ENCODE measurements at regions not wholly inside any gene's neighbourhood (a gene's known extent, or its start where the extent isn't known, plus 50 kb on each side); places are given as distances from the start of the nearest gene placed in this dataset.

DNA sequence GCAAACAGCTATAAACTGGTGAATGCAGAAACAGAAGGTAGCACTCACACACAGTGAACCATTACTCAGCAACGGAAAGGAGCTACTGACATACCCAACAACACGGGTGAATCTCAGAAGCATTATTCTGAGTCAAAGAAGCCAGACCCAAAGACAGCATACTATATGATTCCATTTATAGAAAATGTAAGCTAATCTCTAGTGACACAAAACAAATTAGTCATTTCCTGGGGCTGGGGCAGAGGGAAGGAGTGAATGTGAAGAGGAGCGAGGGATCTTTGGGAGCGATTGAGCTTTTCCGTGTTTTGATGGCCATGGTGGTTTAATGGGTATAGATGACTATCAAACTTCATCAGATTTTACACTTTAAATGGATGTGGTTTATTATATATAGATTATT is 614.6 kb downstream of the DHX35 start:
- POLR2A ChIA-PET, result no interaction called here
- CTCF ChIA-PET, result no interaction called here

- ChIA-PET CTCF (no interaction called here), POLR2A (no interaction called here)
These were observed 611.9 kb downstream of the DHX35 start for GRCh38 chr20:39574061-39574460.

- CTCF ChIA-PET, result no interaction called here
These were observed 609.0 kb downstream of the DHX35 start for GRCh38 chr20:39571171-39571570.

GRCh38 chr20:39568109-39568508 is 606.0 kb downstream of the DHX35 start:
- CTCF ChIA-PET, result no interaction called here

More at GRCh38 chr20:39571171-39571570, 609.0 kb downstream of the DHX35 start:
- POLR2A ChIA-PET, result no interaction called here

GRCh38 chr20:39563349-39563748 is 601.2 kb downstream of the DHX35 start:
- CTCF ChIA-PET, result no interaction called here
- POLR2A ChIA-PET, result no interaction called here

More at GRCh38 chr20:39568109-39568508, 606.0 kb downstream of the DHX35 start:
- POLR2A ChIA-PET, result no interaction called here

GRCh38 chr20:39554341-39554740 is 592.2 kb downstream of the DHX35 start:
- ChIA-PET POLR2A (no interaction called here), CTCF (no interaction called here)

- ChIA-PET CTCF (no interaction called here), POLR2A (no interaction called here)
These were observed 591.0 kb downstream of the DHX35 start for GRCh38 chr20:39553120-39553519.

DNA sequence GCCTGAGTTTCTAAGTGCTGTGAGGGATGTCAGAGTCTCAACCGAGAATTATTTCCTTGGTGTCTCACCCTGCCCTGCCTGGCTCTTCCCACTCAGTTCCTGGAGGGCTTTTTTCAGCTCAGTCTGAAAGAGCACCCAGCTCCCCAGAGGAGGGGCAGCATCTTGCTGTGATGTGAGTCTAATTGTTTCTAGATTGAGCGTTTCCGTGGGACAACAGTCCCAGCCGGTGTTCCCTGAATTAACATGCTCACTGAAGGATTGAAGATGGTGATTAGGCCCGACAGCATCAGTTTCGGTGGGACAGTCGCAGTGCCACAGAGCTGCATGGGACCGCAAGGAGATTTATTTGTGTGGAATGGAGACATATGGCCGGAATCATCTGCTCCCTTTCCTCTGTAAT is 587.6 kb downstream of the DHX35 start:
- POLR2A ChIA-PET, result no interaction called here

GRCh38 chr20:39547546-39548408 is 585.6 kb downstream of the DHX35 start:
- CTCF ChIA-PET, result no interaction called here
- POLR2A ChIA-PET, result no interaction called here

More for the DNA sequence above, 587.6 kb downstream of the DHX35 start:
- CTCF ChIA-PET, result no interaction called here

DNA sequence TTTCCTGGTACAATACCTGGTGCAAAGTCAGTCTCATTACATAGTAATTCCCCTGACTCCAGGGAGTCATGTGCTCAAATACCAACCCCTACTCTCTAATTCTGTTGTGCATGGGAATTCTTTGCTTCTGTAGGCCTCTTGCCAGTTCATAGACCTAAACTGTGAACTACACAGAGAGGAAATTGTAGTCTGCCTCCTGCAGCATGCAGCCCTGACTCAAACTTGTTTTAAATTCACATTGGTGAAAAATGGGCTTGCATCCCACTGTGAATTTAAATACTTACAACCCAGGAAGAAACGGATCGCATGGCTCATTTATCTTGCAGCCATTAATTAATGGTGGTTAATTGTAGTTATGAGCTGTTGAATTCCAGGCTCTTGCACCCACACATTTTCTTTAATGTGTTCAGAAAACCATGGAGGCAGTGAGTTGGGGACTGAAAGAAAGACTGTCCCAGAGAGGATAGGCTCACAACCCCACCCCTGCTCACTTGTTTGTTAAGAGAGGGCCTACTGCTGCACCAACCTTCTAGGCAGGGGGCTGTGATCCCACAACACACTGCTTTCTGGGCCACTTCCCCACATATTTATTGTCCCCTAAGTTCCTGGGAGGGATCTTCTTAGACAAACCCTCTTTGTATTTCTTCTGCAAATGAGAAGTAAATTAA is 579.1 kb downstream of the DHX35 start:
- ChIA-PET CTCF (no interaction called here), POLR2A (no interaction called here)

- CTCF ChIA-PET, result no interaction called here
These were observed 576.2 kb downstream of the DHX35 start for GRCh38 chr20:39538317-39538716.

DNA sequence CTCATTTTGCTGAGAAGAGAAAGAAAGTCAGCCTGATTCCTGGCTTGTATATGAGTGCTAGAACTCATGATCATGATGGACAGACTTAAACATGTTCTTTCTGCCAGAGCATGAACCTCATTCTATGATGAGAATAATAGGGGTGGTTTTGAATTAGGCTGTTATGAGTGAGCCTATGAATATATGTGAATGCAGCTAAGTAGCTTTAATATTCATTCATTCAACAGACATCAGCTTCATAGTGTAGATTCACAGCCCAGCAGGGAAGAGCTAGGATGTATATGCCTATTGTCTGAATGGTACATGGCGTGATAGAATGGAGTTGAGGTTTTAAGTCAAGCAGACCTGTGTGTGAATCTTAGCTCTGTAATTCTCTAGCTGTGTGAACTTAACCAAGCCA is 573.2 kb downstream of the DHX35 start:
- POLR2A ChIA-PET, result no interaction called here

More at GRCh38 chr20:39538317-39538716, 576.2 kb downstream of the DHX35 start:
- POLR2A ChIA-PET, result no interaction called here

DNA sequence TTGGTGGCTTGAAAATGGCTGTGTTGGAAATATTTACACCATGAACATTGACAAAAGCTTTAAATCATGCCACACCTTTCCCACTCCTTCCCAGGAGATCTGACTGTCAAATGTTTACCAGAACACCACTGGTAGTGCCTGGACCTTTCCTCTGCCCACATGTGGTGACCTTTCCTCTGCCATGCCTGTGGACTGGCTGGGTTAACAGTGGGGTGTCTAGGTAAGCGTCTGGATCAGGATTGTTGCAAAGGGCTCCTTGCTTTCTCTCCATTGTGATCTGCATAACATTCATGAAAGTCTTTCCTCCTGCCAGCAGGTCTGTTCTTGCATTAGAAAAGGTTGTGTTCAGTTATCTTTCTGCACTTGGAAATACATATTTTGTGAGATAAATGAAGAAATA is 572.7 kb downstream of the DHX35 start:
- ChIA-PET POLR2A (no interaction called here), CTCF (no interaction called here)

More for the DNA sequence above, 573.2 kb downstream of the DHX35 start:
- CTCF ChIA-PET, result no interaction called here

GRCh38 chr20:39533858-39534257 is 571.7 kb downstream of the DHX35 start:
- ChIA-PET POLR2A (no interaction called here), CTCF (no interaction called here)

DNA sequence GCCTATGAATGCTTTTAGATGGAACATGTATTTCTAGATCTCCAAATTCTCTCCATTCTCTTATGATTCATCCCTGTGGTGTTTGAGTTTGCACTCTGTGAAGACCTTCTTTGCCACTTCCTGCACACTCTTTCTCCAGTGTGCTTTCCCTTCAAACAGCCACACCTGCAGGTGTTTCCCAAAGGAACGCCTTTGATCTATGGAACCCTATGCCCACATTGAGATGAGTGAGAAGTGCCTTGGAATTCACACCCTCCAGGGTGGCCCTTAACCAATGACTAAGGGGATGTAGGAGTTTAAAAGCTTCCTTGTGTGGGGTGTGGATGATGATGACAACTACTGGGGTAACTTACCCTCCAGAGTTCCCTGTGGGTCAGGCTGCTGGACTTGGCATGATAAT is 570.1 kb downstream of the DHX35 start:
- ChIA-PET CTCF (no interaction called here), POLR2A (no interaction called here)

GRCh38 chr20:39528436-39528835 is 566.3 kb downstream of the DHX35 start:
- CTCF ChIA-PET, result no interaction called here
- POLR2A ChIA-PET, result no interaction called here

DNA sequence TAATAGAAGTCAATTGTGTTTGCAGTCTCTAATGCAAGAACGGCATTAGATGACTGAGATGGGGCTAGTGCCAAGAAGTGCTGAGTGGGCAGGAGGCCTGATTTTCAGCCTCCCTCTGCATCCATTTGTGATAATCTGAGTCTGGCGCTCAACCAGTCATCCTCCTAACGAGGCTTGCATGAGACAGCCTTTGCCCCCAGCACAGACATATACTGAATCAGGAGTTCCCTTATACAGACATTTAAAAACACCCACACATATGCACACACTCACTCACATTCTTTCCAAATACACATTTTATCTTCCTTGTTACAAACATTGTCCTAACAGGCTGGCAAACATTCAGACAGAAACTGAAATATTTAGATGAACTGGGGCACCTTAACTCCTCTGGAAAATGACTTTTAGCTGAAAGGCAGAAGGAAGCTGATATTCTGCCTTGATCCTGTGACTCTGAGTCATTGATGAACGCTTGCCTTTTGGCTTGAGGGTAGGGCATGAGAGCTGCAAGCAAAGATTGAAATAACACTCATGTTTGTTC is 562.3 kb downstream of the DHX35 start:
- CTCF ChIA-PET, result no interaction called here
- POLR2A ChIA-PET, result no interaction called here

- POLR2A ChIA-PET, result no interaction called here
- CTCF ChIA-PET, result no interaction called here
These were observed 561.3 kb downstream of the DHX35 start for GRCh38 chr20:39523405-39523804.

DNA sequence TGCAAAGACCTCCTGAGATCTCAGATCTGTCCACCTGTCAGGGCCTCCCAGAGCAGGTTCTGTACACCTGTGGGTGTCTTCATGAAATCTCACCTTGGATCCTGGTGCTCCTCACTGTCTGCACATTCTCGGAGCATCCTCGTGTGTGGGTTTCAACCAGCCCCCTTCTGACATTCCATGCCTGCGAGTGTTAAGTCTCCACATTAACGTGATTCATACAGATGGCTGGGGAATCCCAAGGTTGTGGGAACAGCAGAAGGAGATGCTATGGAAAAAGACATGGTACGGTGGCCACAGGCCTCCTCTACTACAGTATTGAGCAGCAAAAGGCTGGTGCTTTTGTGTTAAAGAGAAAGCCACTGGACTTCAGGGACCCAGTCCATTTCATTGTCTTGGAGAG is 556.5 kb downstream of the DHX35 start:
- POLR2A ChIA-PET, result no interaction called here
- CTCF ChIA-PET, result no interaction called here

- ChIA-PET CTCF (no interaction called here), POLR2A (no interaction called here)
These were observed 554.8 kb downstream of the DHX35 start for GRCh38 chr20:39516964-39517363.

GRCh38 chr20:39504710-39505094 is 542.6 kb downstream of the DHX35 start:
- ChIA-PET CTCF (no interaction called here), POLR2A (no interaction called here)
